HCT116 (cell line): ENCODE measurements at regions not wholly inside any gene's neighbourhood (a gene's known extent, or its start where the extent isn't known, plus 50 kb on each side); places are given as distances from the start of the nearest gene placed in this dataset.
A peak's percentile ranks its signal among the peaks of the same experiment; 100 is the strongest.

Experiments used
- ATAC-seq: fragments of 200-7000 bp; cut with Tn5 transposase; 2 replicates; pipeline ENCODE4 v1.9.1; 2020; ENCODE audit warnings: mild to moderate bottlenecking, moderate library complexity
- BruUV-seq: library from RNA; stranded (reverse); fragments of 400-500 nt; replicated peaks from 2 replicates; lab custom pipeline; 2021; lab: Mats Ljungman, UMichigan
- CTCF ChIA-PET: fragments of 300-600 bp; sonication (Branson Sonifier 250); formaldehyde crosslinking; loops from one replicate; lab custom pipeline; 2021; ENCODE audit warnings: antibody characterized with exemption; lab: Charles Lee
- POLR2A ChIA-PET: fragments of 300-600, 350-600 bp; sonication (Branson Sonifier 250); formaldehyde crosslinking; loops from one replicate; lab custom pipeline; 2021; ENCODE audit warnings: antibody characterized with exemption; lab: Charles Lee
- RAD21 ChIA-PET, 2 experiments: fragments of 300-600 bp; sonication (Branson Sonifier 250); formaldehyde crosslinking; loops; one replicate each; lab custom pipeline; 2023; ENCODE audit warnings: low total read pairs in 2 of 2; ENCODE audit not compliant: uncharacterized antibody in 2 of 2, unreplicated experiment in 2 of 2, low non-redundant PET in 1 of 2; lab: Charles Lee
- DNase-seq: peaks from one replicate; pipeline ENCODE4 v3.0.0-alpha.2; 2010; ENCODE audit warnings: low read depth, low spot score
- H2AFZ ChIP-seq: fragments of 200-600 bp; shearing (Covaris generic), sonication (generic); 2 replicates; pipeline ENCODE4 v1.6.1; 2017; ENCODE audit warnings: low read depth, mixed run types, mixed read lengths, antibody characterized with exemption, low read length; ENCODE audit not compliant: poor library complexity, severe bottlenecking
- H3K27ac ChIP-seq: 2 replicates; pipeline ENCODE4 v1.5.1; 2012; ENCODE audit warnings: low read depth, low read length
- H3K27me3 ChIP-seq: fragments of 200-600 bp; sonication (generic); 2 replicates; pipeline ENCODE4 v1.6.1; 2016; ENCODE audit warnings: mixed run types, low read length, mixed read lengths; ENCODE audit not compliant: insufficient read depth
- H3K36me3 ChIP-seq, 2 experiments: fragments of 200-500 bp in 1 of 2; fragments of 200-600 bp in 1 of 2; sonication (Bioruptor generic) in 1 of 2; sonication (generic) in 1 of 2; 2 replicates each; pipeline versions ENCODE4 v1.5.1 to v1.6.1; 2014 to 2016; ENCODE audit warnings: low read length in 2 of 2, inconsistent platforms in 1 of 2, mixed read lengths in 1 of 2, mixed run types in 1 of 2; ENCODE audit not compliant: insufficient read depth in 2 of 2, control insufficient read depth in 1 of 2
- H3K4me1 ChIP-seq, 2 experiments: fragments of 200-600 bp in 1 of 2; sonication (generic) in 1 of 2; 2 replicates each; pipeline versions ENCODE4 v1.5.1 to v1.6.1; 2012 to 2017; ENCODE audit warnings: low read length in 2 of 2, inconsistent platforms in 1 of 2, mild to moderate bottlenecking in 1 of 2, mixed read lengths in 1 of 2, mixed run types in 1 of 2, moderate library complexity in 1 of 2; ENCODE audit not compliant: insufficient read depth in 2 of 2, control insufficient read depth in 1 of 2
- H3K4me2 ChIP-seq: fragments of 200-600 bp; sonication (generic); 2 replicates; pipeline ENCODE4 v1.6.1; 2017; ENCODE audit warnings: mixed run types, low read length, mixed read lengths
- H3K4me3 ChIP-seq, 2 experiments: fragments of 200-600 bp in 1 of 2; sonication (generic) in 1 of 2; replicated peaks in 1 of 2; 2 replicates each; pipeline ENCODE4 v1.5.1; 2011 to 2016; ENCODE audit warnings: low read length in 2 of 2, control low read depth in 1 of 2, low read depth in 1 of 2, mild to moderate bottlenecking in 1 of 2, mixed read lengths in 1 of 2, mixed run types in 1 of 2
- H3K79me2 ChIP-seq: fragments of 200-600 bp; sonication (generic); 2 replicates; pipeline ENCODE4 v1.6.1; 2017; ENCODE audit warnings: mild to moderate bottlenecking, mixed run types, low read length, moderate library complexity, mixed read lengths; ENCODE audit not compliant: insufficient read depth
- H3K9ac ChIP-seq: fragments of 200-600 bp; sonication (generic); 2 replicates; pipeline ENCODE4 v1.6.1; 2016; ENCODE audit warnings: low read length, mixed read lengths
- H3K9me2 ChIP-seq: fragments of 200-600 bp; sonication (generic), shearing (Covaris generic); 2 replicates; pipeline ENCODE4 v1.6.1; 2017; ENCODE audit warnings: mixed run types, mild to moderate bottlenecking, moderate library complexity; ENCODE audit not compliant: insufficient read depth
- H3K9me3 ChIP-seq, 2 experiments: fragments of 200-500 bp in 1 of 2; fragments of 200-600 bp in 1 of 2; sonication (Bioruptor generic) in 1 of 2; sonication (generic) in 1 of 2; 2 replicates each; pipeline ENCODE4 v1.6.1; 2014 to 2017; ENCODE audit warnings: low read length in 2 of 2, mixed read lengths in 2 of 2, inconsistent platforms in 1 of 2, low read depth in 1 of 2, mild to moderate bottlenecking in 1 of 2, mixed run types in 1 of 2, moderate library complexity in 1 of 2; ENCODE audit not compliant: control insufficient read depth in 1 of 2, insufficient read depth in 1 of 2
- H4K20me1 ChIP-seq: fragments of 200-600 bp; sonication (generic), shearing (Covaris generic); 2 replicates; pipeline ENCODE4 v1.6.1; 2017; ENCODE audit warnings: mixed run types, mild to moderate bottlenecking, moderate library complexity; ENCODE audit not compliant: insufficient read depth
- EZH2phosphoT487 ChIP-seq: fragments of 200-600 bp; IDR thresholded peaks from 2 replicates; pipeline ENCODE4 v1.6.1; 2018; ENCODE audit warnings: antibody characterized with exemption, borderline replicate concordance
- JUND ChIP-seq: IDR thresholded peaks from 2 replicates; pipeline ENCODE4 v1.6.1; 2012
- POLR2A ChIP-seq: IDR thresholded peaks from 2 replicates; pipeline ENCODE4 v1.7.0; 2011; ENCODE audit warnings: borderline replicate concordance; ENCODE audit not compliant: insufficient read depth, insufficient read length; ENCODE audit errors: extremely low read depth
- RAD21 ChIP-seq: IDR thresholded peaks from 2 replicates; pipeline ENCODE4 v1.6.1; 2012; ENCODE audit warnings: low read depth, mild to moderate bottlenecking
- YY1 ChIP-seq: IDR thresholded peaks from 2 replicates; pipeline ENCODE4 v1.6.1; 2011; ENCODE audit warnings: low read length, low read depth, moderate library complexity, mild to moderate bottlenecking; ENCODE audit not compliant: insufficient replicate concordance; ENCODE audit errors: extremely low read depth
- intact Hi-C: fragments of 100-400 bp; cut with micrococcal nuclease; formaldehyde crosslinking; loops from 2 replicates; pipeline ENCODE4 v1.10.0; 2022
- TF ChIP-seq, protein P1 (sequence below): IDR thresholded peaks from 2 replicates; pipeline ENCODE4 v1.6.1; 2011; ENCODE audit warnings: mild to moderate bottlenecking, low read length, moderate library complexity; ENCODE audit not compliant: insufficient replicate concordance; ENCODE audit errors: extremely low read depth

DNA sequence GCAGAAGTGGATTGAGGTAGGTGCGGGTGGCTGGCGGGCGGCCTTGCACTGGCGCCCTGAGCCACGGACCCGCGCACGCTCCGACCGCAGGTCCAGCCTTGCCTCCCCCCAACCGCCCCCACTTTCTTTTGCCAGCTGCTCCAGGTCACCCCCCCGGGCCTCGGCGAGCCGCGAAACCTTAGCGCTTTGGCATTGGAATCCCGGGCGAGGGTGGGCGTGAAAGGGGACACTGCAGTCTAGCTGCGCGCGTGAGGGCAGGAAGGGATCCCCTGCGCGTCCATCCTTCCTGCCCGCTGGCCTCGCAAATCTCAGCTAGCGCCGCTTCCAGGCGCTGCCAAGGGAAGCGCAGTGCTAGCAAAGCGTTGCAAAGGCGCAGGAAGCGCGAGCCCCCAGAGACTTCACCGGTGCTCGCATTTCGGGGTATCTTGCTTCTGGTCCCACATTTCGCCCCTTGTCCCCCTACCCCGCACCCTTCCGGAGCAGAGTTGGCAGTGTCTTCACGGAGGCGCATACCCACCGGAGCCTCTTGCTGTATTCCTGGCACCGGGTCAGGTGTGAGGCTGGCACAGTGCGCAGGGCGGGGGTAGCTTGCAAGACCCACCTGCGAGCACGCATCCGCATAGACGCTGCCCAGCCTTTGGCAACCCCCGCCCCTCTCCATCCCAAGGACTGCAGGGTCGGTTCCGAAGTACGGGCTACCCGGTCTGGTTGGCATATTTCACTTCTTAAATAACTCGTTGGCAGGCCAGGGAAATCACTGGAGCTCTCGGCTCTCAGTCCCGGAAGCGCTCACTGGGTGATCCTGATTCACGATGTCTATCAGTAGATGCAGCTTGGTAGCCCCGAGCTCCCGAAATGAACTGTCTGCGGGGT, 104.4 kb downstream of the UCHL1 start:
- Histone ChIP-seq H3K4me3 (peak overlapping the region; percentile 56 to 73), H3K9me2 (no peaks in the 10 kb centered on the region), H3K79me2 (no peaks in the 10 kb centered on the region), H3K27ac (peak overlapping the region; percentile 30; the same call in 1 of the 2 replicates), H3K9ac (peak overlapping the region; percentile 58), H3K9me3 (no peaks in the 10 kb centered on the region), H3K36me3 (no peaks in the 10 kb centered on the region), H2AFZ (no peak overlapping the region), H4K20me1 (no peaks in the 10 kb centered on the region), H3K27me3 (no peaks in the 10 kb centered on the region), H3K4me2 (peak overlapping the region; percentile 88), H3K4me1 (peaks cover 8 to 26% of the 10 kb centered on the region in 2 experiments; a peak in 3 of 4 replicates)
- CTCF ChIA-PET = no interaction called here
- BruUV-seq = no TSS peak
- peak; percentile 61 for ATAC-seq
- POLR2A ChIA-PET = interaction anchor here (0.7 to 0.8 kb wide), 2 partner anchors 15 to 552 kb away, joined by 3 read pairs; no protein-coding TSS in a partner anchor
- intact Hi-C loops = no loop called here
- no peak for DNase-seq
- no peak for TF ChIP-seq POLR2A
- no peak for TF ChIP-seq RAD21
- TF ChIP-seq YY1 = no peak
- RAD21 ChIA-PET = no interaction called here

DNA sequence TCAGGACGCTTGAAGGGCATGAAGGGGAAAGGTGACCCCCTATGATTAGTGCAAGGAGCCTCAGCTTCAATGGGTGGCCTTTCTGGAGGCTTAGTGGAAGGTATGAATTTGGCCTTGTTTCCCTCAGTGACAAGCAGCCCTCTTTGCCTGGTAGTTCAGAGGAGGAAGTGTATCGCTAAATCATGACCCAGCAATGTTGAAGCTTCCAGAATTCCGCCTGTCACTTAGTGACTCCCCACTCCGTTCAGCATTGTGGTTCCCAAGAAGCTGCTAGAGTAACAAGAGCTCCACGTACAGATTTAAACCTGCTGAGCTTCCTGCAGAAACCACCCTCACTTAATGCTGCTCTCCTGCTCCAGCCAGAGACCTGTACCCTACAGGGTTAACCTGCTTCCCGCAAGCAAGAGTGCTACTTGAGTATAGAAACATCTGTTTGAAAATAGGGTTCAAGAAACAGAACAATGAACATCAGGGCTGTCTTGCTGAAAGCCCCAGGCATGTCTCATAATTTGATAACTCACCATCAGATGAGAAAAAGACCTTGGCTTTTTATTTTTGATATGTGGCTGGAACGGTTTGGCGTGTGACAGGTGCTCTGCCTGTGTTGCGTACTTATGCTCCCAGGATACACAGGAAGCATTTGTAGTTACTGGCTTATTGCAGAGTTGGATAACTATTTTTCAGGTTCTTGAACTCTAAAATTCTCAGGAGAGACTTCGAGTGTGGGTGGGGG, 105.2 kb downstream of the UCHL1 start:
- Histone ChIP-seq H3K79me2 (no peaks in the 10 kb centered on the region), H3K9me2 (no peaks in the 10 kb centered on the region), H3K36me3 (no peaks in the 10 kb centered on the region), H4K20me1 (no peaks in the 10 kb centered on the region), H3K27me3 (no peaks in the 10 kb centered on the region), H3K4me2 (peak overlapping the region; percentile 88; the same call in 1 of the 2 replicates), H3K4me1 (peaks cover 8 to 26% of the 10 kb centered on the region in 2 experiments; a peak in 3 of 4 replicates)
- POLR2A ChIA-PET = no interaction called here
- RAD21 ChIA-PET = no interaction called here
- intact Hi-C loops = no loop called here
- no peak for DNase-seq
- TF ChIP-seq, protein P1, sequence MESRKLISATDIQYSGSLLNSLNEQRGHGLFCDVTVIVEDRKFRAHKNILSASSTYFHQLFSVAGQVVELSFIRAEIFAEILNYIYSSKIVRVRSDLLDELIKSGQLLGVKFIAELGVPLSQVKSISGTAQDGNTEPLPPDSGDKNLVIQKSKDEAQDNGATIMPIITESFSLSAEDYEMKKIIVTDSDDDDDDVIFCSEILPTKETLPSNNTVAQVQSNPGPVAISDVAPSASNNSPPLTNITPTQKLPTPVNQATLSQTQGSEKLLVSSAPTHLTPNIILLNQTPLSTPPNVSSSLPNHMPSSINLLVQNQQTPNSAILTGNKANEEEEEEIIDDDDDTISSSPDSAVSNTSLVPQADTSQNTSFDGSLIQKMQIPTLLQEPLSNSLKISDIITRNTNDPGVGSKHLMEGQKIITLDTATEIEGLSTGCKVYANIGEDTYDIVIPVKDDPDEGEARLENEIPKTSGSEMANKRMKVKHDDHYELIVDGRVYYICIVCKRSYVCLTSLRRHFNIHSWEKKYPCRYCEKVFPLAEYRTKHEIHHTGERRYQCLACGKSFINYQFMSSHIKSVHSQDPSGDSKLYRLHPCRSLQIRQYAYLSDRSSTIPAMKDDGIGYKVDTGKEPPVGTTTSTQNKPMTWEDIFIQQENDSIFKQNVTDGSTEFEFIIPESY = no peak
- no peak for TF ChIP-seq JUND
- no peak for TF ChIP-seq EZH2phosphoT487
- TF ChIP-seq, all 23 proteins: peak for 0
- no peak overlapping the region for H3K27ac ChIP-seq
- H3K9me3 ChIP-seq = no peaks in the 10 kb centered on the region
- CTCF ChIA-PET = no interaction called here
- H2AFZ ChIP-seq = no peak overlapping the region
- no peak overlapping the region for H3K9ac ChIP-seq
- no peak for ATAC-seq
- H3K4me3 ChIP-seq = no peak overlapping the region
- BruUV-seq = no TSS peak
